HG03439 (cell line): ENCODE measurements at regions not wholly inside any gene's neighbourhood (a gene's known extent, or its start where the extent isn't known, plus 50 kb on each side); places are given as distances from the start of the nearest gene placed in this dataset.

Experiments used
- ATAC-seq: cut with Tn5 transposase; IDR thresholded peaks from one replicate; pipeline ENCODE4 v1.9.1; 2021; ENCODE audit warnings: mild to moderate bottlenecking, moderate library complexity; ENCODE audit not compliant: unreplicated experiment

DNA sequence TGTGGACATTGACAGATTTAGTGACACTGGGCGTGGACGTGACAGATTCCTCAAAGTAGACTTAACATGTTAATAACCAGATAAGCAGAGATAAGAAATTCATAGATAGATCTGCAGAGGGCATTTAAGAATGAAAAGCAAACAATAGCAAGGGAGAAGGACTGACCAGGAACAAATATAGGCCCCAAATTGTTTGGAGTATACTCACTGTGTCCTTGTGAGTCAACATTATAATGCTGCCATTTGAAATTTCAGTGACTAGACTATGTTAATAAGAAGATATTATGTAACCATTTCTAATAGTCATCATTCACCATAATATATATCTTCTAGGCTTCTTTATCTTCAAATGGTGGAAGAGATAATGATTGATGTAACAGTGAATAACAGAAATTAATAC, 78.1 kb upstream of the SLC38A11 start:
- no peak for ATAC-seq

DNA sequence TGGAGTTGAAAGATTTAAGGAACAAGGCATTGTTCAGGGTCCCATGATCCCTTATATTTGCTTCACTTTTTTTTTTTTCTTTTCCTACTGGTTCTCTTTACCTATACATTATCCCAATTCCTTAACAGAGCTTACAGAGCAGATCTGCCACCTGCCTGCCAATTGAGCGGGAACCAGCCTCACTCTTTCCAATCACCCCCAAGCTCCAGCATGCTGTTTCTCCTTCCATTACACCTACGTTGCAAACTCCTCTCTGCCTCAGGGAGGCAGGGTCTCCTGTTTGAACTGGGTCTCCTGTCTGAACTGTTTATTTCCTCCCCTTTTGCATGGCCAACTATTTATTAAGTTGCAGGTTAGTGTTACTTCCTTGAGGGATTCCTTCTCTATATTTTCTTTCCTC, 77.2 kb upstream of the SLC38A11 start:
- ATAC-seq, result no peak

DNA sequence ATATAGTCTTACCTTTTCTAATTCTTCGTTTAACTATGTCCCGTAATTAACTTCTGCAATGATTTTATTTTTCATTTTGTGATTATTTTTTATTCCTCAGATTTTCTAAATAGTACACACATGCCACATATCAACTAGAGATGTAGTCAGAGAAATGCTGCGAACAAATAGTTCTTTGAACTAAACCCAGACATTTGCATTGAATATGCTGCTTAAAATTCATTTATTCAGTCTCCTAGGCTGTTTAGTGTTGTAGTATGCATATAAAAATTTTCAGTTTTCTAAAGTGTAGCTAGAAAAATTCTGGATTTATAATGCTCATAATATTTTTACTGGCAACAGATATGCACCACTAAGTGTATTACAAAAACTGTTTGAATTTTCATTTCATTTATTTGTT, 68.9 kb upstream of the SLC38A11 start:
- no peak for ATAC-seq

DNA sequence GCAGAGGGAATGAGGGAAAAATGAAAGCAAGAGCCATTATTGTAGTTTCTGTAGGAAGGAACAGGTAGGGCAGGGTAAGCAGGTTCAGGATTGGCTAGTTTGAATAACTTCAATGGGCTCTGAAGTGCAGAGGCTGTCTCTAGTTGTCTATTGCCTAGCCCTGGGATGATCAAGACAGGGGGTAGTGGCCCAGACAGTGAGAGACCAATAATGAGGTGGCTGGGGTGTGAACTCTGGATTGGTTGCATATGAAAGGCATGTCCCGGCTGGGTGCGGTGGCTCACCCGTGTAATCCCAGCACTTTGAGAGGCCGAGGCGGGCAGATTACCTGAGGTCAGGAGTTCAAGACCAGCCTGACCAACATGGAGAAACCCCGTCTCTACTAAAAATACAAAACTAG, 67.5 kb upstream of the SLC38A11 start:
- ATAC-seq, result no peak

DNA sequence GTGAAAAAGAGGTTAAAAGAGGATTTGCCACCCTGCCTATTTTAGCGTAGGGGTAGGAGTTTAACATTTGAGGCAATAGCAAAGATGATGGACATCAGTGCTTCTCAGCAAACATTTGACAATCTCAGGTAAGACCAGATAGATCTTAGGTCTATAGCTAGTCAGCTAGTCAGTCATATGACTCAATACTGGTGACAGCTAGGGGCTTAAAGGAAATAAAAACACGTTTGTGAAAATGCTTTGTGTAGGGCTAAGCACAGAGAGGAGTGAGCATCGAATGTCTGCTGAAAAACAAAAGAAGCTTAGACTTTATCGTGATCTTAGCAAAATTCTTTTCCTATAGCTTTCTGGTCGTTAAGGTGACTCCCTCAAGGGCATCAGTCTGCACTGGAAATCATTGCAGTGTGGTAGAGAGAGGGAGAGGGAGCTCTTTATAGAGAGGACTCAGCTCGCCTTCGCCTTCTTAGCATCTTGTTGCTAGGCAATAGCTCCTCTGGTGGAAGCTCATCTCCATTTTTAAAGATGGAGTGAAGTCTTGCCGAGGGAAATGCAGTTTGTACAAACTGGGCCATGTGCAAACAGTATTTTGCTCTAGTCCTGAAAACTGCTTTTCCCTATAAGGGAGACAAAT, 62.8 kb upstream of the SLC38A11 start:
- no peak for ATAC-seq

DNA sequence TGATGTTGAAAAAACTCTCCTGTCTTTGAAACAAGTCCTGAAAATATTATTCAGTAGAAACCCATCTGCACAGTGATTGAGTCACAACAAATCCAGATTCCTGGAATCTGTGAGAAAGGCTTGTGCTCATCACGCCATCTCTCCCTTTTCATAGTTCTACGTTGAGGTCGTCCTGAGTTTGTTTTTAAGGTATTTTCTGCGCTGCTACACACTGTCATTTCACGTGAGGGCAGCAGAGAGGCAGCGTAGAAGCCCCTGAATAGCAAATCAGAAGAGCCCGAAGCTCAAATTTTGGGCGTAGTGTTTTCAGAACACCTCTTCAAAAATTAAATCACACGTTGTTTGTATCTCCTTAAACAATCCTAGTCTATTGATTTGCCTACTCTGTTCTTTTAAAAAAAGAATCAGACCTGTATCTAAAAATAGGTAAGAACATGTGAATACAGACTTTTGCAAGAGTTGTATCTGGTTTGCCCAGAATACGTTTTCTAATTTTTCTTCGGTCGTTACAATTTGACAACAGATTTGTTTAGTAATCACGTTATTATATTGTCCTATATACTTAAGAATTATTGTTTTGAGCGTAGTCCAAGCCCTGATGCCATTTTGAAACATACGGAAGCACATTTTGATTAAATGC, 61.6 kb upstream of the SLC38A11 start:
- ATAC-seq, result peak; percentile 68

DNA sequence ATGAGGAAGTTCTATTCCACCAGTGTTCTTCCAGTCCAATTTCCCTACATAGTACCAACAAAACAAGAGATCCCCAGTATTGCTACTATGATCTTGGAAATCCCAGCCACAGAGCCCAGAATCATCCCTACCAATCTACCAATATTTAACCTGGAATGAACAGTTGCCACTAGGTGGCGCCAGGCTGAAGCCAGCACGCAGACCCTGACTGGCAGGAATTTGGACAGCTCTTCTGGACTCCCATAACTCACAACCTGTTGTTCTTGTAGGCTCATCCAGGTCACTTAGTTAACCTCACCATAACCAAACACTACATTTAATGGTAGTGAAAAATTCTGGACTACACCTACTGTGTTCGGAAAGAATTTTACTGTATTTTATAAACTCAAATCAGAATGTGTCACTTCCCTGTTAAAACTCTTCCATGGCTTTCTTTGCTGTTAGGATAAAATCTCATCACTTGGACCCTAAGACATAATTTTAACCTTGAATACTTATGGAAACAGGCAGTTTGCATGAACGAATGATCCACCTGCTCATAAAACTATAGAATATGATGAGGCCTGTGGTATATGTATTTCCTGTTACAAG, 59.8 kb upstream of the SLC38A11 start:
- ATAC-seq, result peak; percentile 83

DNA sequence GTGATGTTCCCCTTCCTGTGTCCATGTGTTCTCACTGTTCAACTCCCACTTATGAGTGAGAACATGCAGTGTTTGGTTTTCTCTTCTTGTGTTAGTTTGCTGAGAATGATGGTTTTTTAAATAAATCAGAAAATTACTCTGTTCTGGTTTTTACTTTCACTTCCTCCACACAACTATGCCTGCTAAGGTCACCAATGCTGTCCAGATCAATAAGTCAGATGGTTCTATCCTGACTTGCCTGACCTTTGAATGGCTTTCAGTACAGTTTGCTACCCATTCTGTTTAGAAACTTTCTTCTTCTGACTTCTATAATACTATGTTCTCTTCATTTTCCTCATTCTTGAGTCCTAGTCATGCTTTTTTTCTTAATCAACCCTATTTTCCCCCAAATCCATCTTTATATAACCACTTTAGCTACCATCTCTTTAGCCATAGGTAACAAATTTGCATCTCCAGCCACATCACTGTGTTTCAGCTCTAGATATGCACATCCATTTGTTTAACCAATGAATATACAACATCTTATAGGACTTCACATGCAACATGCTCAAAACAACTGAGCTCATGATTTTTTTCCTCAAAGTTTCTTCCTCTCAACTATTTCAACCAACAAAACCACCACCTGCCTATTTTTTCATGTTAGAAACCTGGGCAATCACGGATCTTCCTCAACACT, 58.8 kb upstream of the SLC38A11 start:
- no peak for ATAC-seq

DNA sequence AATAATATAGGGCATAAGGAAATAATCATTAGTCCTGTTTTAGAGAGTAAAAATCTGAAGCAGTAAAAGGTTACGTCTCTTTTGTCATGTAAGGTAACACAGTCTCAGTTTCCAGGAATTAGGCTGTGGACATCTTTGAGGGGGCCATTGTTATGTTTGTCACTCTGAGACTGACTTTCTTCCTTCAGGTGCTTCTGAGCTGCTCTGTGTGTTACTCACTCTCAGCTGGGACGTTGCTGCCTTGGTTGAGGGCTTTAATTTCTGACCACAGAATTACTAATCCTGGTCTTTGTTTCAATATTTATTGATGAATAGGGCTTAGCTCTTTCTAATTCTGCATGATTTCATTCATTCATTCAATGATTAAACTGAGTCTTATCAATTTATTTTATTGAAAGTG, 55.9 kb upstream of the SLC38A11 start:
- ATAC-seq, result no peak

DNA sequence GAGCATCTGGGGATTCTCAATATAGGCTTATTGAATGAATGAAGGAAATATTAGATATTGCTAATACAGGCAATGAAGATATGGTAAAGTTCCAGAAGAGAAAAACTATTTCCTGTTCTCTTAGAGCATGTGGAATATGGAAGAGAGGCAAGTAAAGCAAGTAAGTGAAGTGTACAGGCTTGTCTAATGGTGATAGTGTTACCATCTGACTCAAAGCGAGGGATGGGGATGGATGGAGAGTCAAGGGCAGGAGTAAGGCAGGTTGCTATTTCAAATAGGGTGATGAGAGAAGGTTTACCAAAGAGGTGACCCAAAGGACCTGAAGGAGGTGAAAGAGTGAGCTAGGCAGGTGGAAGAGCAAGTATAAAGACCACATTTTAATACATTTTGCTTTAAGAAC, 55.2 kb upstream of the SLC38A11 start:
- ATAC-seq, result no peak

DNA sequence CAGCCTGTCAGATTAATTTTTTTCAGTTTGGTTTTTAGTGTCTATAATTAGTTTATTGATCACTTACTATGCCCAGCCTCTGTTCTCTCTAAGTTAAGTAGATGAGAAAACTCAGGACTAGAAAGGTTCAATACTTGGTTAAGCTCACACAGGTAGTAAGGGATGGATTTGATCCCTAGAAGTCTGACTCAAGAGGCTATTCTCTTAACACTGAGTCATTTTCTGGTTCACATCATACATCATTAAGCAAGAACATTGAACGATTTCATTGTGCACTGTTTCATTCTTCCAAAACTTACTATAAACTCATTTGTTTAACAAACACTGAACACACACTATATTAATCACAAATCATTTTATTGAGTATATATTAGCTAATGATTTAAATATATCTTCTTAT, 54.1 kb upstream of the SLC38A11 start:
- ATAC-seq, result no peak

DNA sequence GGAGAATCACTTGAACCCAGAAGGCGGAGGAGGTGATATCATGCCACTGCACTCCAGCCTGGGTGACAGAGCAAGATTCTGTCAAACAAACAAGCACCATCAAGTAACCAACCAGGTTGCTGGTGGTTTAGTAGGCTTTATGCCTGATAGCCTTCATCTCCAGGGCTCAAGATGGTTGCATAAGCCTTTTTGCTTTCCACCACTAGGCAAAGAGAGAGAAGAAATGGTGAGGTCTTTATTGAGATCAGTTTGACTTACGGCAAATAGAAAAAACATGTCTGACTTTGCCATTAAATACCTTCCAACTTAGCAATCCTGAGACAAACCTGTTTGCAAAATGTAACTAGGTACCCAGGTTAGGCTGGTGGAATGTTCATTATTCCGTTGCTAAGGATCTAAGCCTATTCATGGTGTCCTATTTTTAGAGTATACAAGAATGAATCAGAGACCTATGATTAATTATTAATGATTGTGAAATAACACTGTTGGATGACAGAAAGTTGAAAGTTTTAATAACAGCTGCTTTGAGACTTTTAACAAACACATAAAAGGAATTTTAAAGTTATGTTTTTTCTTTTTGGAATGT, 53.5 kb upstream of the SLC38A11 start:
- no peak for ATAC-seq

DNA sequence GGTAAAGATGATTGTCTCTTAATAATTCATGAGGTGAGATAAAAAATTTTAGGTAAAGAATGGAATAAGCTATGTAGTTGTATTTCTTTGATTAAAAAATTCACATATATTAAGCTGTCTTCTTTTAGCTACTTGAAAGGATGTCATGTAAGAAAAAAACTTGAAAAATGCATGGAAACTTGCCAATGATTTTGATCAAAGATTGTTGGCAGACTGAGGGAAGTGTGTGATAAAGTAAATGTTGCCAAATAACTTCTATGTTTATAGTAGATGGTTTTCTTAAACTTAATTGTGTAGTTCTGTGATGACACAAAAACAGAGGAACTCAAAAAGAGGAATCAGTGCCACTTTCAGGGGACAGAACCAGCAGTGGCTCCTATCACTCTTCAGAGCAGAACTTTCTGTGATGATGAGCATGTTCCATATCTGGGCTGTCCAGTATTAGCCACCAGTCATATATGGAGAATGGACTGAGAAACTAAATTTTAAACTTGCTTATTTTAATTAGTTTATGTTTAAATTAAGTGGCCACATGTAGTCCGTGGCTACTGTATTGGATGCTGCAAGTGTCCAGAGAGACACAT, 51.9 kb upstream of the SLC38A11 start:
- no peak for ATAC-seq
